ENCODE measurements at regions not wholly inside any gene's neighbourhood (a gene's known extent, or its start where the extent isn't known, plus 50 kb on each side); places are given as distances from the start of the nearest gene placed in this dataset.

DNA sequence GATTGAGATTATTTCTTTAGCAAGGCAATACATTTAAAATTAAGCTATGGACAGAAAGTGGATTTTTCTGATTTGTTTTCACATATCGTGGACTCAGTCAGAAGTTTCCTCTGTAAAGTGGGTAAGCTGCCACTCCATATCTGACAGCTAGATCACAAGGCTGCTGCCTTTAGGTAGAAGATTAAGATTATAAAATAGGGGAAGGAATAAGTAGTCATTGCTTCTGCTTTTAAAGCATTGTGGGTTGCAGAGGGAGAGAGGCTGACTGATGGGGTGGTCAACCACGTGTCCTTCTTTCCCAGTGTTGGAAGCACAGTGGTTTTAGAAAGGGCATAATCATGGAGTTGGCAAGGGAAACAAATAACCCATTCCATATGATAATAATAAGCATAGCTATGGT is 74.3 kb upstream of the MOCS2 start:
- no peak for TF ChIP-seq EZH2phosphoT487 (IDR thresholded peaks at IDR 0.05; ENCODE audit: borderline replicate concordance, low read length)
- TF ChIP-seq, protein P1, sequence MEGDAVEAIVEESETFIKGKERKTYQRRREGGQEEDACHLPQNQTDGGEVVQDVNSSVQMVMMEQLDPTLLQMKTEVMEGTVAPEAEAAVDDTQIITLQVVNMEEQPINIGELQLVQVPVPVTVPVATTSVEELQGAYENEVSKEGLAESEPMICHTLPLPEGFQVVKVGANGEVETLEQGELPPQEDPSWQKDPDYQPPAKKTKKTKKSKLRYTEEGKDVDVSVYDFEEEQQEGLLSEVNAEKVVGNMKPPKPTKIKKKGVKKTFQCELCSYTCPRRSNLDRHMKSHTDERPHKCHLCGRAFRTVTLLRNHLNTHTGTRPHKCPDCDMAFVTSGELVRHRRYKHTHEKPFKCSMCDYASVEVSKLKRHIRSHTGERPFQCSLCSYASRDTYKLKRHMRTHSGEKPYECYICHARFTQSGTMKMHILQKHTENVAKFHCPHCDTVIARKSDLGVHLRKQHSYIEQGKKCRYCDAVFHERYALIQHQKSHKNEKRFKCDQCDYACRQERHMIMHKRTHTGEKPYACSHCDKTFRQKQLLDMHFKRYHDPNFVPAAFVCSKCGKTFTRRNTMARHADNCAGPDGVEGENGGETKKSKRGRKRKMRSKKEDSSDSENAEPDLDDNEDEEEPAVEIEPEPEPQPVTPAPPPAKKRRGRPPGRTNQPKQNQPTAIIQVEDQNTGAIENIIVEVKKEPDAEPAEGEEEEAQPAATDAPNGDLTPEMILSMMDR (conservative IDR thresholded peaks at IDR 0.05; ENCODE audit: low read depth, low read length), result no peak
- no peak for TF ChIP-seq EZH2 (IDR thresholded peaks at IDR 0.05; ENCODE audit: low read length, unreplicated experiment)
- CTCF ChIA-PET, result no interaction called here
- no TSS peak for BruUV-seq (replicated peaks)

DNA sequence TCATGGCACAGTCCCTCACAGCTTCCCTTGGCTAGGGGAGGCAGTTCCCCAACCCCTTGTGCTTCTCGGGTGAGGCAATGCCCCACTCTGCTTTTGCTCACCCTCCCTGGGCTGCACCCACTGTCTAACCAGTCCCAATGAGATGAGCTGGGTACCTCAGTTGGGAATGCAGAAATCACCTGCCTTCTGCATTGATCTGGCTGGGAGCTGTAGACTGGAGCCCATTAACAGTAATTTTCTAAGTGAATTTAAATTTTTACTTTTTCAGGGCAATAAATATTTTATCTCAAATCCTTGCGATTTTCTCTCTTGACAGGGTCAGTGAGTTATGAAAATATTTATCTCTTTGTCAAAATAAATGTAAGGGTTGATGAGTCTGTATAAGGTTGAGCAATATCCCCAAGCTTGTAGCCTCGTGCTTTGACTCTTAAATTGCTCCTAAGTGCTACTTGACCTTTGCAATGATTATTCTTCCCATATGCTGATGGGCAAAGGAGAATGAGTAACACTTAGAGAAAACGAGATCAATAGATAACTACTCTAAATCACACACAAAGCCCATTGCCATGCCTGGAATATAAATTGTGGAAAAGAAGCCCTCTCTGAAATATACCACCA is 82.1 kb upstream of the MOCS2 start:
- Histone ChIP-seq H3K27ac (ENCODE audit: low read length) (no peak overlapping the region), H4K20me1 (ENCODE audit: low read length) (no peaks in the 10 kb centered on the region), H3F3A (ENCODE audit: low read length, unreplicated experiment) (no peaks in the 10 kb centered on the region), H3K4me2 (ENCODE audit: low read length) (no peak overlapping the region), H2AFZ (ENCODE audit: low read length) (no peak overlapping the region), H3K9me2 (replicated peaks; ENCODE audit: low read length) (no peaks in the 10 kb centered on the region), H3K36me3 (ENCODE audit: low read depth, low read length) (no peaks in the 10 kb centered on the region), H3K9ac (ENCODE audit: low read length) (no peak overlapping the region), H3K27me3 (ENCODE audit: low read length) (no peaks in the 10 kb centered on the region), H3K79me2 (ENCODE audit: low read length) (no peaks in the 10 kb centered on the region), H3K9me3 (ENCODE audit: low read length) (no peaks in the 10 kb centered on the region), H3K4me1 (ENCODE audit: insufficient read depth, low read length) (no peaks in the 10 kb centered on the region), H3K4me3 (ENCODE audit: low read length) (no peak overlapping the region)
- DNase-seq, result no peak
- intact Hi-C loops (cut with micrococcal nuclease), result no loop called here
- ATAC-seq, result no peak
- ChIA-PET POLR2A (ENCODE audit: unreplicated experiment) (no interaction called here), CTCF (no interaction called here)
- TF ChIP-seq EZH2phosphoT487 (IDR thresholded peaks at IDR 0.05; ENCODE audit: borderline replicate concordance, low read length), result no peak
- no peak for TF ChIP-seq EZH2 (IDR thresholded peaks at IDR 0.05; ENCODE audit: low read length, unreplicated experiment)
- TF ChIP-seq, protein P1 (conservative IDR thresholded peaks at IDR 0.05; ENCODE audit: low read depth, low read length), result no peak
- no TSS peak for BruUV-seq (replicated peaks)

More for the DNA sequence above, 74.3 kb upstream of the MOCS2 start:
- intact Hi-C loops (cut with micrococcal nuclease), result no loop called here
- Histone ChIP-seq H3K4me1 (ENCODE audit: insufficient read depth, low read length) (no peaks in the 10 kb centered on the region), H3K27ac (ENCODE audit: low read length) (no peak overlapping the region), H3F3A (ENCODE audit: low read length, unreplicated experiment) (no peaks in the 10 kb centered on the region), H3K36me3 (ENCODE audit: low read depth, low read length) (no peaks in the 10 kb centered on the region), H3K9me3 (ENCODE audit: low read length) (no peaks in the 10 kb centered on the region), H3K79me2 (ENCODE audit: low read length) (no peaks in the 10 kb centered on the region), H3K9ac (ENCODE audit: low read length) (no peak overlapping the region), H3K4me2 (ENCODE audit: low read length) (no peak overlapping the region), H4K20me1 (ENCODE audit: low read length) (no peaks in the 10 kb centered on the region), H3K27me3 (ENCODE audit: low read length) (no peaks in the 10 kb centered on the region), H3K4me3 (ENCODE audit: low read length) (no peak overlapping the region), H3K9me2 (replicated peaks; ENCODE audit: low read length) (no peaks in the 10 kb centered on the region), H2AFZ (ENCODE audit: low read length) (no peak overlapping the region)
- ATAC-seq, result no peak
- POLR2A ChIA-PET (ENCODE audit: unreplicated experiment), result no interaction called here
- no peak for DNase-seq

DNA sequence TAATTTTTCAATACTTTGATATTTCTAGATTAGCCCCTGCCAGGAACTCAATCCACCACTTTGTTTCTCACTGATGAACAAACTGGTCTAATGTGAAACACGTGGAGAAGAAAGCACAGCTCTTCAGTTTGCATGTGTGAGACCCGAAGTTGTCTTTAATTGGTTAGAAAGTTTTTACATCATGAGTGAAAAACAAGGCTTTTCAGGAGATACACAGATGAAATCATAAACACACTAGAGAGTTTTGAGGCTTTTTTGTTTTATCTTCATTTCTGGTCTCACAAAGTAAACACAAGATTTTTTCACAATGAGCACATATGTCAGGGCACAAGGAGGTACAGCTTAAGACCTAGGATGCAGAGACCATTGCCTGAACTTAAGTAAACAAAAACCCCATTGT is 84.5 kb upstream of the MOCS2 start:
- TF ChIP-seq, protein P1 (conservative IDR thresholded peaks at IDR 0.05; ENCODE audit: low read depth, low read length), result no peak
- TF ChIP-seq EZH2phosphoT487 (IDR thresholded peaks at IDR 0.05; ENCODE audit: borderline replicate concordance, low read length) (no peak), EZH2 (IDR thresholded peaks at IDR 0.05; ENCODE audit: low read length, unreplicated experiment) (no peak)
- no peaks in the 10 kb centered on the region for H3K4me1 ChIP-seq (ENCODE audit: insufficient read depth, low read length)

More for the DNA sequence above, 84.5 kb upstream of the MOCS2 start:
- H3K27me3 ChIP-seq (ENCODE audit: low read length), result no peaks in the 10 kb centered on the region
- no peak for ATAC-seq
- no peaks in the 10 kb centered on the region for H3K9me2 ChIP-seq (replicated peaks; ENCODE audit: low read length)
- H3K4me3 ChIP-seq (ENCODE audit: low read length), result no peak overlapping the region
- no peak for DNase-seq
- peak overlapping the region; percentile 42; the same call in 1 of the 2 replicates for H2AFZ ChIP-seq (ENCODE audit: low read length)
- 0 out of 2 replicates have a peak overlapping the region, but pooled peaks have one; percentile 12 for H3K4me2 ChIP-seq (ENCODE audit: low read length)
- no peaks in the 10 kb centered on the region for H3F3A ChIP-seq (ENCODE audit: low read length, unreplicated experiment)
- no TSS peak for BruUV-seq (replicated peaks)
- H3K27ac ChIP-seq (ENCODE audit: low read length), result no peak overlapping the region
- H3K9me3 ChIP-seq (ENCODE audit: low read length), result no peaks in the 10 kb centered on the region
- no peak overlapping the region for H3K9ac ChIP-seq (ENCODE audit: low read length)
- H3K79me2 ChIP-seq (ENCODE audit: low read length), result no peaks in the 10 kb centered on the region
- POLR2A ChIA-PET (ENCODE audit: unreplicated experiment), result no interaction called here
- intact Hi-C loops (cut with micrococcal nuclease), result no loop called here
- H3K36me3 ChIP-seq (ENCODE audit: low read depth, low read length), result no peaks in the 10 kb centered on the region
- CTCF ChIA-PET, result no interaction called here
- H4K20me1 ChIP-seq (ENCODE audit: low read length), result no peaks in the 10 kb centered on the region

All from PC-3 (cell line).